NCI-H2081 (cell line): ENCODE measurements at regions not wholly inside any gene's neighbourhood (a gene's known extent, or its start where the extent isn't known, plus 50 kb on each side); places are given as distances from the start of the nearest gene placed in this dataset.
A peak's percentile ranks its signal among the peaks of the same experiment; 100 is the strongest.
"Not testable (repeated sequence)": the region's sequence is repeated elsewhere in the genome, so short reads cannot be mapped to it uniquely, and the experiment has no call there.

Experiments
- DNase-seq, 2 experiments: peaks; one replicate each; lab custom pipeline; 2025; lab: John Stamatoyannopoulos, UW

GRCh38 chr5:128799945-128800344, 165.3 kb upstream of the SLC27A6 start:
- DNase-seq = no peak

GRCh38 chr5:128800377-128800776, 164.9 kb upstream of the SLC27A6 start:
- DNase-seq = no peak

GRCh38 chr5:128813317-128814070, 151.8 kb upstream of the SLC27A6 start:
- no peak for DNase-seq

GRCh38 chr5:128815201-128815600, 150.1 kb upstream of the SLC27A6 start:
- no peak for DNase-seq

GRCh38 chr5:128825826-128826225, 139.5 kb upstream of the SLC27A6 start:
- DNase-seq = no peak

GRCh38 chr5:128826275-128826674, 139.0 kb upstream of the SLC27A6 start:
- DNase-seq = no peak

GRCh38 chr5:128836571-128836970, 128.7 kb upstream of the SLC27A6 start:
- no peak for DNase-seq

GRCh38 chr5:128838623-128839022, 126.7 kb upstream of the SLC27A6 start:
- DNase-seq = no peak

GRCh38 chr5:128842241-128842640, 123.0 kb upstream of the SLC27A6 start:
- no peak for DNase-seq

- DNase-seq = peak in 1 of 2 experiments; percentile 17
Measured at GRCh38 chr5:128844354-128844923, 120.8 kb upstream of the SLC27A6 start.

GRCh38 chr5:128850049-128850448, 115.2 kb upstream of the SLC27A6 start:
- no peak for DNase-seq

GRCh38 chr5:128854931-128855330, 110.4 kb upstream of the SLC27A6 start:
- no peak for DNase-seq

- no peak for DNase-seq
Measured at GRCh38 chr5:128857076-128857677, 108.1 kb upstream of the SLC27A6 start.

GRCh38 chr5:128858995-128859394, 106.3 kb upstream of the SLC27A6 start:
- no peak for DNase-seq

- not testable (repeated sequence) for DNase-seq
Measured at GRCh38 chr5:128861155-128861554, 104.1 kb upstream of the SLC27A6 start.

- no peak for DNase-seq
Measured at GRCh38 chr5:128869970-128870369, 95.3 kb upstream of the SLC27A6 start.

- no peak for DNase-seq
Measured at GRCh38 chr5:128870373-128870772, 94.9 kb upstream of the SLC27A6 start.

- DNase-seq = no peak
Measured at GRCh38 chr5:128870923-128871322, 94.4 kb upstream of the SLC27A6 start.

- no peak for DNase-seq
Measured at GRCh38 chr5:128876569-128877382, 88.5 kb upstream of the SLC27A6 start.

GRCh38 chr5:128877476-128877875, 87.8 kb upstream of the SLC27A6 start:
- no peak for DNase-seq

GRCh38 chr5:128881502-128882018, 83.7 kb upstream of the SLC27A6 start:
- no peak for DNase-seq

- DNase-seq = no peak
Measured at GRCh38 chr5:128885649-128886255, 79.5 kb upstream of the SLC27A6 start.
